HEK293 (cell line): ENCODE measurements at regions not wholly inside any gene's neighbourhood (a gene's known extent, or its start where the extent isn't known, plus 50 kb on each side); places are given as distances from the start of the nearest gene placed in this dataset.

Experiments
- CTCF ChIA-PET: fragments of 350-600 bp; formaldehyde crosslinking; extraction: SDS; loops from one replicate; lab custom pipeline; 2021; ENCODE audit warnings: antibody characterized with exemption; lab: Yijun Ruan, JAX
- POLR2A ChIA-PET: fragments of 300-600 bp; formaldehyde crosslinking; extraction: SDS; loops from one replicate; lab custom pipeline; 2020; ENCODE audit warnings: antibody characterized with exemption, inconsistent platforms; lab: Yijun Ruan, JAX
- H3K27ac ChIP-seq: fragments of 200-500 bp; sonication (Bioruptor generic); 2 replicates; pipeline ENCODE4 v1.5.1; 2014; ENCODE audit warnings: low read depth, low read length, control low read depth, inconsistent platforms; ENCODE audit errors: extremely low read depth
- H3K36me3 ChIP-seq, 2 experiments: fragments of 200-500 bp in 1 of 2; sonication (Bioruptor generic) in 1 of 2; 1 replicate in 1 of 2; 2 replicates in 1 of 2; pipeline ENCODE4 v1.5.1; 2014 to 2017; ENCODE audit warnings: inconsistent platforms in 2 of 2, low read length in 2 of 2; ENCODE audit not compliant: control insufficient read depth in 2 of 2, insufficient read depth in 1 of 2
- H3K4me1 ChIP-seq: fragments of 200-500 bp; sonication (Bioruptor generic); 2 replicates; pipeline ENCODE4 v1.5.1; 2014; ENCODE audit warnings: mild to moderate bottlenecking, low read length, inconsistent platforms; ENCODE audit not compliant: control insufficient read depth, insufficient read depth
- H3K4me3 ChIP-seq: 2 replicates; pipeline ENCODE4 v1.5.1; 2011; ENCODE audit warnings: low read depth, mild to moderate bottlenecking, control low read depth, low read length, moderate library complexity
- H3K9me3 ChIP-seq: fragments of 200-500 bp; sonication (Bioruptor generic); 2 replicates; pipeline ENCODE4 v1.5.1; 2014; ENCODE audit warnings: low read depth, low read length, inconsistent platforms; ENCODE audit not compliant: control insufficient read depth, insufficient read depth
- GFI1B ChIP-seq: fragments of 450-650 bp; formaldehyde crosslinking; IDR thresholded peaks from 2 replicates; pipeline ENCODE4 v1.5.1; 2016; ENCODE audit warnings: missing biosample characterization, missing genetic modification characterization
- GLI4 ChIP-seq: fragments of 450-650 bp; formaldehyde crosslinking; IDR thresholded peaks from 2 replicates; pipeline ENCODE4 v1.5.1; 2016; ENCODE audit warnings: missing biosample characterization, missing genetic modification characterization
- KLF9 ChIP-seq: fragments of 450-650 bp; formaldehyde crosslinking; IDR thresholded peaks from 2 replicates; pipeline ENCODE4 v1.5.1; 2016; ENCODE audit warnings: missing biosample characterization, missing genetic modification characterization, low read depth
- PBX3 ChIP-seq: sonication (generic); formaldehyde crosslinking; IDR thresholded peaks from 2 replicates; pipeline ENCODE4 v1.8.1; 2022; ENCODE audit warnings: mild to moderate bottlenecking, moderate library complexity, missing genetic modification reagents
- REST ChIP-seq: fragments of 450-650 bp; formaldehyde crosslinking; IDR thresholded peaks from 2 replicates; pipeline ENCODE4 v1.5.1; 2016; ENCODE audit warnings: missing biosample characterization, missing genetic modification characterization
- SETDB1 ChIP-seq: IDR thresholded peaks from one replicate; pipeline ENCODE4 v1.6.1; 2017; ENCODE audit warnings: mild to moderate bottlenecking, low read length, moderate library complexity, mixed read lengths; ENCODE audit not compliant: insufficient read length
- YY1 ChIP-seq: fragments of 450-650 bp; formaldehyde crosslinking; IDR thresholded peaks from 2 replicates; pipeline ENCODE4 v1.5.1; 2018; ENCODE audit warnings: missing biosample characterization, missing genetic modification characterization
- ZBTB20 ChIP-seq: fragments of 450-650 bp; formaldehyde crosslinking; IDR thresholded peaks from 2 replicates; pipeline ENCODE4 v1.5.1; 2016; ENCODE audit warnings: missing biosample characterization, missing genetic modification characterization
- ZBTB44 ChIP-seq: fragments of 450-650 bp; IDR thresholded peaks from 2 replicates; pipeline ENCODE4 v1.5.1; 2018; ENCODE audit warnings: missing biosample characterization, mild to moderate bottlenecking, missing genetic modification characterization
- ZBTB6 ChIP-seq: fragments of 450-650 bp; formaldehyde crosslinking; IDR thresholded peaks from 2 replicates; pipeline ENCODE4 v1.5.1; 2017; ENCODE audit warnings: missing biosample characterization, missing genetic modification characterization
- ZNF148 ChIP-seq: fragments of 450-650 bp; formaldehyde crosslinking; IDR thresholded peaks from 2 replicates; pipeline ENCODE4 v1.5.0; 2017; ENCODE audit warnings: missing biosample characterization, missing genetic modification characterization, borderline replicate concordance
- ZNF223 ChIP-seq: fragments of 450-650 bp; formaldehyde crosslinking; IDR thresholded peaks from 2 replicates; pipeline ENCODE4 v1.5.1; 2016; ENCODE audit warnings: missing biosample characterization, missing genetic modification characterization
- ZNF362 ChIP-seq: fragments of 450-650 bp; formaldehyde crosslinking; IDR thresholded peaks from 2 replicates; pipeline ENCODE4 v1.5.1; 2016; ENCODE audit warnings: missing biosample characterization, missing genetic modification characterization
- ZNF398 ChIP-seq: fragments of 450-650 bp; formaldehyde crosslinking; IDR thresholded peaks from 2 replicates; pipeline ENCODE4 v1.5.1; 2017; ENCODE audit warnings: missing biosample characterization, missing genetic modification characterization
- ZNF48 ChIP-seq: fragments of 450-650 bp; formaldehyde crosslinking; IDR thresholded peaks from 2 replicates; pipeline ENCODE4 v1.5.1; 2016; ENCODE audit warnings: missing biosample characterization, missing genetic modification characterization
- ZNF501 ChIP-seq: fragments of 450-650 bp; formaldehyde crosslinking; IDR thresholded peaks from 2 replicates; pipeline ENCODE4 v1.5.1; 2016; ENCODE audit warnings: missing biosample characterization, missing genetic modification characterization
- ZNF514 ChIP-seq: fragments of 450-650 bp; formaldehyde crosslinking; IDR thresholded peaks from 2 replicates; pipeline ENCODE4 v1.5.1; 2016; ENCODE audit warnings: missing biosample characterization, missing genetic modification characterization
- ZNF549 ChIP-seq: fragments of 450-650 bp; IDR thresholded peaks from 2 replicates; pipeline ENCODE4 v1.5.1; 2018; ENCODE audit warnings: missing biosample characterization, missing genetic modification characterization, mild to moderate bottlenecking, inconsistent platforms, moderate library complexity
- ZNF571 ChIP-seq: fragments of 450-650 bp; formaldehyde crosslinking; IDR thresholded peaks from 2 replicates; pipeline ENCODE4 v1.5.0; 2017; ENCODE audit warnings: missing biosample characterization, missing genetic modification characterization
- ZNF654 ChIP-seq: fragments of 450-650 bp; formaldehyde crosslinking; IDR thresholded peaks from 2 replicates; pipeline ENCODE4 v1.5.1; 2016; ENCODE audit warnings: low read depth, missing biosample characterization, missing genetic modification characterization
- ZSCAN30 ChIP-seq: fragments of 450-650 bp; IDR thresholded peaks from 2 replicates; pipeline ENCODE4 v1.5.1; 2018; ENCODE audit warnings: missing biosample characterization, mild to moderate bottlenecking, missing genetic modification characterization, moderate library complexity

GRCh38 chr7:13748998-13749397, 240.5 kb downstream of the ETV1 start:
- H3K36me3 ChIP-seq: no peaks in the 10 kb centered on the region
- no peaks in the 10 kb centered on the region for H3K9me3 ChIP-seq
- ChIA-PET CTCF (interaction anchor here (0.7 kb wide), 1 partner anchor 69 kb away, joined by 4 read pairs; no protein-coding TSS in a partner anchor), POLR2A (no interaction called here)
- TF ChIP-seq GLI4 (tag by site-specific recombination) (no peak), ZNF501 (tag by site-specific recombination) (no peak), ZNF654 (no peak), SETDB1 (no peak), ZNF48 (tag by site-specific recombination) (no peak), PBX3 (CRISPR knock-in tag) (no peak), ZBTB6 (no peak)
- H3K27ac ChIP-seq: no peak overlapping the region
- no peak overlapping the region for H3K4me3 ChIP-seq
- H3K4me1 ChIP-seq: no peaks in the 10 kb centered on the region

GRCh38 chr7:13749636-13750035, 239.8 kb downstream of the ETV1 start:
- Histone ChIP-seq H3K4me1 (no peaks in the 10 kb centered on the region), H3K4me3 (no peak overlapping the region), H3K36me3 (no peaks in the 10 kb centered on the region), H3K9me3 (no peaks in the 10 kb centered on the region), H3K27ac (no peak overlapping the region)
- ChIA-PET POLR2A (no interaction called here), CTCF (interaction anchor here (0.7 kb wide), 1 partner anchor 31 kb away, joined by 3 read pairs; no protein-coding TSS in a partner anchor)
- TF ChIP-seq ZNF549 (tag by site-specific recombination) (no peak), ZNF398 (tag by site-specific recombination) (no peak), REST (no peak), ZNF514 (tag by site-specific recombination) (no peak), ZNF223 (tag by site-specific recombination) (no peak), ZNF571 (no peak), YY1 (no peak), SETDB1 (no peak), KLF9 (tag by site-specific recombination) (no peak), ZBTB20 (no peak), GFI1B (no peak), ZNF362 (tag by site-specific recombination) (no peak), ZBTB44 (tag by site-specific recombination) (no peak), ZSCAN30 (tag by site-specific recombination) (no peak), ZNF148 (no peak)
